CD4-positive, alpha-beta T cell treated with Interleukin-2 at 100 ng/mL for 4 hours (primary cell): ENCODE measurements at regions not wholly inside any gene's neighbourhood (a gene's known extent, or its start where the extent isn't known, plus 50 kb on each side); places are given as distances from the start of the nearest gene placed in this dataset.

Experiments used
- DNase-seq: peaks from one replicate; pipeline ENCODE4 v3.0.0-alpha.2; 2020; ENCODE audit warnings: low spot score

DNA sequence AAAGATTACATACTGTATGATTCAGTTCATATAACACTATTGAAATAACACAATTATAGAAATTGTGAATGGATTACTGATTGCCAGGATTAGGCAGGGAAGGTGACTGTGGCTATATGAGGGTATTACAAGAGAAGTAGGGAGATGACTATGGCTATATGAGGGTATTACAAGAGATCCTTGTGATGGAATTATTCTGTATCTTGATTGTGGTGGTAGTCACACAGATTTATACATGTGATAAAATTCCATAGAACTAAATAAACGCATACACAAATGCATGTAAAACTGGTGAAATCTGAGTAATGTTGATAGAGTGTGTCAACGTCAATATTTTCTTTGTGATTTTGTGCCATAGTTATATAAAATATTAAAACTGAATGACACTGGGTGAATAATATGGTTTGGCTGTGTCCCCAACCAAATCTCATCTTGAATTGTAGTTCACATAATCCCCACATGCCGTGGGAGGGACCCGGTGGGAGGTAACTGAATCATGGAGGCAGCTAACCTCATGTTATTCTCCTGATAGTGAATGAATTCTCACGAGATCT, 615.6 kb upstream of the PKN2 start:
- no peak for DNase-seq

DNA sequence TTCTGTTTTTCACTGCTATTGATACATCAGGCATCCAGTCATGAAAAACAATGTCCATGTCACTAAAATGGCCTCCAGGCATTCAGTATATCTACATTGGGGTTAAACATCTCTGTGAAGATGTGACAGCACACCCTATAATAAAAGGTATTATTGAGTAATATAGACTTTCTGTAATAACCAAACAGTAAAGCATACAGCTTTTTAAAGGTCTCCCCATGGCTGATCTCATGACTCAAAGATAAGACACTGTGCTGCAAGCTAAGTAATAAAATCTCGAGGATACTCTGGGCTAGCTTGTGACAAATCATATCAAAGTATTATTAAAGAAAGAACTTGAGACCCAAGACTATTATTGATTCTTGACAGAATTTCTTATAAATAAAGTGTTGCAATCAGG, 613.1 kb upstream of the PKN2 start:
- DNase-seq = no peak

DNA sequence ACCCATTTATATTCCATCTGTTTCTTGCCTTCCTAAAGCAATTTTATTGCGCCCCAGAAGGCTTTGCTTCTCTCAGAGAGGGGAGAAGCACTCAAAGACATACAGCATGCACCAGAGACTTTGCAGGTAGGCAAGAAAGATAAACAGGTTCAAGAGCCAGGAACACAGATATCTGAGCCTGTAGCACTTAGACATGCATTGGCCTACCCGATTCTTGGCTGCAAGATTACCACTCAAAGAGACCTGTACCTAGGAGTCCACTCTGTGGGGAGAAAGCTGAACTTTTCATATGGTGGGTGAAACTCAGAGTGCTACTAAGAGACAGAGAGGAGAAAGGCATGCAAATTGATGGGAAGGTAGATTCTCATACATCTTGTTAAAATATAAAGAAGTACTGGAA, 609.4 kb upstream of the PKN2 start:
- DNase-seq = no peak

DNA sequence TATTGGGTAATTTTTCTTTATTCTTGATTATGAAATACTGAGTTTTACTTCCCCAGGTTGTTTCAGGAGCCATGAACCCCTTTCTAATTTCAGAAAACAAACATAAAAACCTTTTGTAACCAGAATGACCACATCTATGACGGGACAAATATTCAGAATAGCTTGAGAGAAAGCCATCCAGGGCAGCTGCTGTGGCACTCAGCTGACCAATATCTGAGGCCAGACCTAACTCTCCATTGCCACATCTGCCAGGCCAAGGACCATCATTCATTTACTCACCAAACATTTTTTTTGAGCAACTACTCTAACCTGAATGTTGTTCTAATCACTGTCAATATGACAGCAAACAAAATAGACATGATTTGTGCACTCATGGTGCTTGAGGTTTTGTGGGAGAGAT, 608.3 kb upstream of the PKN2 start:
- DNase-seq = no peak

DNA sequence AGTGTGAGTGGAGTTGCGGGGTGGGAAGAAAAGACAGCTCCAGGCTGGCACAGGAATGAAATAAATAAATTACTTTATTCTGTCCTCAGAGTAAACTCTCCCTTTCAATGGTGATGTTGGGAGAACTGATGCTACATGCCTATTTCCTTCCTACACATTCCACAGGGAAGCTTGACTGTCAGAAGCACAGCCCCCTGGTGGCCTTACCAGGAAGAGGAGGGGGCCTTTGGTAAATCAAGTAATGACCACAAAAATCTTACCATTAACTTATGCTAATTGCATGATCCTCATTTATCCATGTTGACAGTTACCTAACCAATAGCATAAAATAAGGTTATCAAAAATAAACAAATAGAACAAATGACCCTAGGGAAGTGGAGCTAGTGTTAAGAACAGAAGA, 605.0 kb upstream of the PKN2 start:
- no peak for DNase-seq

DNA sequence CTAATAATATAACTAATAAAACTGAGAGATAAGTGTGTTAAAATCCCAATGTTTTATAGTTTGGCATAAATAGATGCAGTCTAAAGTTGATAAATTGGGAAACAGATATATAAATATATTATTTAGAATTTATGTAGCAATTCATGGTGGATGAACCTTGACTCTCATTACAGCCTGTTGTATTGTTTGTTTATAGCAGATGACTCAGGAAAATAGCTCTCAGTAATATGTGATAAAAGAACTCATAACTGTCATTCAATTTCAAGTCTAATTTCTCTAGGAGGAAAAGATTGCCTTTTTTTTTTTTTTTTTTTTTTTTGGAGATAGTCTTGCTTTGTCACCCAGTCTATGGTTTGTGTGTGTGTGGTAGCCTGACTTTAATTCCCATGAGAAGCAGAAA, 603.2 kb upstream of the PKN2 start:
- DNase-seq = no peak

DNA sequence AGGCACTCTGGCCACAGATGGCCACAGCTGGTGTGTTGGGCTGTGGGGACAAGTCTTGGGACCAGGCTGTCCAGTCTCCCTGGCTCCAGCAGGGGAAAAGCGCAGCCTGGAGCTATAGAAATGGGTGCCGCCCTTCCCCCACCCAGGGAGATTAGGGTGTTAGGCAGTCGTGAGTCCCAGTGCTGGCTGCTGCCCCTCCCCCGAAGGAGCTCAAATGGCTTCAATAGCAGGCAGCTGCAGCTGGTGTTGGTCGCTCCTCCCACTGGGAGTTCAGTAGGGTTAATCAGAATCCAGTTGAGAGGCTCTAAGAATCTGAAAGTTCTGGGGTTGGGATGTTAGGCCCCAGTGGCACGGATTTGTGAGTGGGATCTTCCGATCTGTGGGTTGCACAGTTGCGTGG, 595.6 kb upstream of the PKN2 start:
- DNase-seq = no peak

DNA sequence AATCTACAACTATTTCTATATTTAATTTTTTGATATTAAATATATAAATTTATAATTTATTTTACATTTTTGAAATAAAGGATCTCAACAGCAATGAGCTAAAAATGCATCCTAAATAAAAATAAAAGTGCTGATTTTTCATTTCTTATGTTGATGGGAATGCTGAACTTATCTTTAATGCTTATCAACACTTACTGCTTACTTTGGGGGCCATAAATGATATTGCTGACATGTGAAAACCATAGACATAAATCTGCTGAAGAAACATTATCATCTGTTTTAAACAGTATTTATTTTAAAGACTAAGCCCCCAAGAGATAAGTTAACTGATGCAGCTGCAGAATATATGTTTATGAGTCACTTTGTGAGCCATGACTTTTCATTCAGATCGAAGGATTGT, 594.1 kb upstream of the PKN2 start:
- DNase-seq = no peak

DNA sequence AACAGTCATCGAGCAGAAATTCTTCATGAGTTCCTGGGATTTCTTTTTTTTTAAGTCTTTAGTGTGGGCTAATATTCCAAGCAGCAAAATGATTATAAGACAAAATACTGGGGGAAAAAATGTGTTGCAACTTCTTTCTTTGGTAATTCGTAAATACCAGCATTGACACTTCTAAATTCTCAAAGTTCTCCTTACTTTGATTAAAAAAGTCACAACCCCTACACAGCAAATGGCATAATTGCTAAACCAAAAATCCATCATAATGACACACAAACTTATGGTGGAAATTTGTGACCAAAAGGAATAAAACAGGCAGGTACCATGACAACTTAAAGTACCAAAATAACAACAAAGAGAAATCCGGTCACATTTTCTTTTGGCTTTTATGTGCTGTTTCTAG, 585.2 kb upstream of the PKN2 start:
- no peak for DNase-seq

DNA sequence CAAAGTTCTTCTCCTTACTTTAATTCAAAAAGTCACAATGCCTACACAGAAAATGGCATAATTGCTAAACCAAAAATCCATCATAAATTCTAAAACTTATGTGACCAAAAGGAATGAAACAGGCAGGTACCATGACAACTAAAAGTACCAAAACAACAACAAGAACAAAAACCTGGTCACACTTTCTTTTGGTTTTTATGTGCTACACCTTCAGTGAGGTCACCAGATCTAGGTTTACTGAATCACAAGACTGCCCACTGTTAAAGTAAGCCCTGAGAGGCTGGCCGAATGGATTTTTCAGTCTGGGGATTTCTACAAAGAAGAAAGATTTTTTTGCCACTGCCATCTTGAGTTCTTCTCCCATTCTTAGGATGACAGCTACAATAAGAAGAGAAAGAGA, 583.0 kb upstream of the PKN2 start:
- no peak for DNase-seq

DNA sequence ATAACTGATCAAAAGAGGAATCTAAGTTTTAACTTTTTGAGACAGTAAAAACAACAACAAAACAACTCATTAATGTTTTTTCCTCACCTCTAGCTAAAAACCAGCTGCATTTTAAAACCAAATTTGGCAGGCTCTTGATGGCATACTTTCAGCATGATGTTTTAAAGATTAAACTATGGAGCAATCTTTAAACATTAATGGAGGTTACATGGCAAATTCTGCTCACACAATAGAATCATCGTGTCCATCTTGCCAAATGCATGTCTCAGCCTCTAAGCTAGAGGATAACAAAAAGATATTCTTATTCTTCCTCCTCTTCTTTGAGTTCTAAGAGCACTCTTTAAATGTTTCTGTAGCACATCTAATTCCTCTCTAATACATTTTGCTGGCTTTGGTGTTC, 579.8 kb upstream of the PKN2 start:
- no peak for DNase-seq

DNA sequence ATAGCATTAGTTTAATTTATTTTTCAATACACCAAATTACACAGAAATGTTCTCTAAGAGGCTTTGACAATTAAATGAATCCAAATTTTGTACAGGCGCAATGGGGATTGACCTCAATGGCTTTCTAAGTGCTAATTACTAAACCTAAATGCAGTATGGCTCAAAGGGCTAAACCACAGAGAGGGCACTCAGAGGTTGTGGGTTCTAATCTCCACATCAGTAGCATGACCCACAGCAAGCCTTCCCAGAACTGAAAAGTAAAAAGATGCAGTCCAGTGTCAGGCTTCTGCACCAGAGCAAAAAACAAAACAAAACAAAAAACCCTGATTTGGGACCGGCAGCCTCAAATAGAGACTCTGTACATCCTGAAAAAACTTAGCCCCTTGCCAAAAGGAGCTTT, 579.2 kb upstream of the PKN2 start:
- no peak for DNase-seq

DNA sequence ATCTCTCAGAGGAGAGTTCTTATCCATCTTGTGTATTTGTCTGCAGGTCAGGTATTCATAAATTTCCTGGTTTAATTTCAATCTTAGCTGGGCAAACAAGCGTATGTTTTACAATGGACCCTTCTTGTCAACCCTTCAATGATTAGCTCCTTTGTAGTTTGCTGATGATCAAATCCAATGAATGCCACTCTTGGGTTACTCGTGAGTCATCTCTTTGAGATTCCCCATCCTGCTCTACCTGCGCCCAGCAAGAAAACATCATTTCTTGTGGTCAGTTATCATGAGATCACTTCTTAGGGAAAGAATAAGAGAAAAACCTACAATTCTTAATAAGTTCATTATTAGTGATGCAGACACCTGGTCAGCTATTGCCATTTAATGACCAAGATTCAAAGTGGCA, 572.3 kb upstream of the PKN2 start:
- DNase-seq = no peak

DNA sequence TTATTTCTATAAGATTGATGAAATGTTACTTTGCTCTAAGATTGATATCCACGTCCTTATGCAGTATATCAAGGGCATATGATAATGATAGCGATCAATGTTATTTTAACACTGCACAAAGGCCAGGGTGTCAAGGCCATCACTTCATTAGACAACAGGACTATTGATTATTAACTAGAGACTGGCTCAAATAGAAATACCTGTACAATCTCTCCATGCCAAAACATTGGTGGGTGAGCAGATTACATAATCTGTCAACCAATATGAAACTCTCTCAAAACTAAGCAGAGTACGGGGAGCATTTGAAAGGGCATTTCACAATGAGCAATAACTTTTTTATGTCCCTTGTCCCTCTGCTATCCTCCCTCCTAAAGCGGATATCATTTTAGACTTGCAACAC, 566.5 kb upstream of the PKN2 start:
- DNase-seq = no peak

DNA sequence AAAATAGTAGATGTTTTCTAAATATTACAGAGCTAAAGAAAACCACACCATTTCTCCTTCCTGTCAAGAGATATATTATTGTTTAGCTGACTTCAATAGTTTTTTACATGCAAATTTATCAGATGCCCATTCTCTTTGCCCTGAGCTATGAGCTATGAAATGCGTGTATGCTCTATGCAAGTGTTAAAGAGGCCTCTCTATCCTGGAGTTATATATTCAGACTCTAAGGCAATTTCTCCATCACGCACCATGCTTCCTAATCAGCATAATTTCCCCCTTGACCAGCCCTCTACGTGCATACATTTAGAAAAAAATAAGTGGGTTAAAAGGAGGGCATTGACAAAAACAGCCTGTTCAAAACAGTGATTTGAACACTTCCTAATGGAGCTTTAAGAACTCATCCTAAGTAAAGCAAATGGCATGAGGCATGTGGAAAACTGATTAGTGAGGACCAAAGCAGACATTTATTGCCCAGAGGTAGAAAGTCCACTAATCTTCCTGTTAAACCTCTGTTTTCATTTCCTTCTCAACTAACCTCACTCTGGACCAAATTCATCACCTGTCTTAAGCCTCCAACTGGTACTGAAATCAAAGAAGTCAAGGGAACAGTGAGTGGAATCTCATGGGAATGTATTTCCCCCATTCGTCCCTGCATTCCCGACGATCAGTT, 565.8 kb upstream of the PKN2 start:
- no peak for DNase-seq

DNA sequence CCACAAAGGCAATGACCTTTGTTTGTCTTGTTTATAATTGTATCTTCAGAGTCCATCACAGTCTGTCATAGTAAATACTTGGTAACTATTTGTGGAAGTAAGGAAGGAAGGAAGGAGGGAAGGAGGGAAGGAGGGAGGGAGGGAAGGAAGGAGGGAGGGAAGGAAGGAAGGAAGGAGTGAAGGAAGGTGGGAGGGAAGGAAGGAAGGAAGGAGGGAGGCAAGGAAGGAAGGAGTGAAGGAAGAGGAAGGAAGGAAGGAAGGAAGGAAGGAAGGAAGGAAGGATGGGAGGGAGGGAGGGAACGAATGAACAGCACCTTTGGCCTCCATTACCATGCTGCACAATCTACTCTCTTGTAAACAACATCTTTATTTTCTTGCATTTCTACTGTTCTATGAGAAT, 559.5 kb upstream of the PKN2 start:
- no peak for DNase-seq

DNA sequence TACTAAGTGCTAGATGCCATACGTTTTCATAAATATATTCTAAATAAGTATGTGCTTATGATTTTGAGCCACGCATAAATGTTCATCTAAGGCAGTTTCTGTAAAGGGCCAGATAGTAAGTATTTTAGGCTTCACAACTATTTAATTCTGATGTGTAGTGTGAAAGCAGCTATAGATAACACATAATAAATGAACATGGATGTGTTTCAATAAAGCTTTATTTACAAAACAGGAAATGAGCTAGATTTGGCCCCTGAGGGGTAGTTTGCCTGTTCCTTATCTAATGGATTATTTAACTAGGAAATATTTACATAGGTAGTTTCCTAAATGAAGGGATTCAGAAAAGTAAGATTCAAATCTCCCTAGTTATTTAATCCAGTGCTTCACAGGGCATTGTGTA, 557.6 kb upstream of the PKN2 start:
- no peak for DNase-seq

DNA sequence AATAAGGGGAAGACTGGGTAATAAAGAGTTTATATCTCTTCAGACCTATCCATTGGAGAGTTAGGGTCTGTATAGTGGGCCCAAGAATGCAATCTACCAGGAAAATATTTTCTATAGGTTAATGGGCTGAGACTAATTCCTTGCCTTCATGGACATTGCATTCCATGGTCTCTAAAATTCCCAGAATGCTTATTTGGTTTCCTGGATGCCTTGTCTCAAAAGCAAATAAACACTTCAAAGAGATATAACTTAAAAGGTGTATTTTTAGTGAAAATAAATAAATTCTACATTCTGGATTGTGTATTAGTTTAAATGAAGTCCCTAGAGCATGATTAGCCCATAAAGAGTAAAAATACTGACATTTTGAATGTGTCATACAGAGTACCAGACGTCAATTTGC, 550.1 kb upstream of the PKN2 start:
- DNase-seq = no peak

DNA sequence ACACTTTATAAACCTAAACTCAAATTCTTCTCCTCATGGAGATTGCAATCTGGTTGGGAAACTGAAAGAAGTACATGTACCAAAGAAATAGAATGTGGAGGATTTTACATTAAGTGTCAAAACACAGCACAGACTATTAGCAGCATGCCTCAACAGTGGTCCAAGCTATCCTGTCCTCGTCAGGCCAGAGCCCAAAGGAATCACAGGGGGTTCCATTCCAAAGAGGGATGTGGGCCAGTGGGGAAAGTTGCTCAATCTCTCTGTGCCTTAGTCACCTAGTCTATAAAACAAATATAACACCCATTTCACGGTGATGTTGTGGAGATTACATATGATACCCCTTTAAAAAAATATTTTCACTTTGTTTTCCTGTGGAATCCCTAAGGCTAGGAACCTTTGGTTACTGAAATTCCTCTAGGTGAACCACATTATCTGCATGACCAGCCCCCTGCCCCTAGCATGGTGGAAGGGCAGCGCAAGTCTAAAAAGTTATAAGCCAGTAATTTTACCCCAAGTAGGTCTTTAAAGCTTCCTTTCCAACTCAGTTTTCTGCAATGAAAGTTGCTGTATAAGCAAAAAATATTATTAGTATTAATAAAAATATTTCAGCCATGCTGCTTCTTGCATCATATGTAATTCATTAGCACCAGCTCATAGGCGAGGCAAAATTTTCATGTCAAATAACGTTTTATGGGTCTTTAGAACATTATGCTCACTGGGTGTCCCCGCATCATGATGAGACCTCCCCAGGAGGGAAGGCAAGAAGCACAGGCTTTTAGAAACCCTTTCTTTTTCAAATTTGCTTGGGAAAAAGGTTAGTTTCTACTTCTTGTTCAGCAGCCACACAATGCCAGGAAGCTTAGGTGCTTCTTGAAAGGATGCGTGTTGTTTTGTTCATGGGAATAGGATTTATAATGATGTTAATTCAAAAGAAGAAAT, 548.8 kb upstream of the PKN2 start:
- no peak for DNase-seq

DNA sequence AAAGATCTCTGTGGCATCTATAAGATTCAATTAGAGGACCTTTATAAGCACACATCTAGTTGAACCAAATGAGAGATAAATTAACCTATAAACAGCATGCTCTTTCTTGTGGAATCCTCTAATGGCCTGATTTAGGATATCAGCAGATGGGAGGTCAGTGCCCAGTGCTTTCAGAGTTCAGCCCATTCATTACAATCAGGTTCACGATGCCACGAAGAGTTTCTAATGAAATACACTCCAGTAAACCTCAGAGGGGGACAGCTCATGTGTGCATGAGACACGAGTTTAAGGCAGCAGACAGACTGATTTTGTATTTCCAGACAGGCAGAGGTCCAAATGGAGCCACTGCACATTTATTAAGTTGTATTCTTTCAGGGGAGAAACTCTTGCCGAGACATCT, 544.4 kb upstream of the PKN2 start:
- no peak for DNase-seq

DNA sequence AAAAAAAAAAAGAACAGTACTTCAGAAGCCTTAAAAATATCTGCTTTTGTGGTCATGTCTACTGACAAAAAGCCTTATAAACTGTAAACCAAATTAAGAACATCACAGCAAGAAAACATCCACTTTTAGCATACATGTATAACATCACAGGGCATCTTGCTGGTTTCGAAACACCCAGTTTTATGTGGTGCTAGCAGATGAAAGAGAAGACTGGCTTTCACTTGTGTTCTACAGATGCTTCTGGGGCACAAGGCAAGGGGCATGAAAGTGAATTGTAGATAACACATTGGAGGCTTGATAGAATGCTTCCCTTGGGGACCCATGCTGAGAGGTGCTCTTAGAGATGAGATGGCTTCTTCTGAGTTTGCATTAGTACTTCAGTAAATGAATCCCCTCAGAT, 543.7 kb upstream of the PKN2 start:
- DNase-seq = no peak

DNA sequence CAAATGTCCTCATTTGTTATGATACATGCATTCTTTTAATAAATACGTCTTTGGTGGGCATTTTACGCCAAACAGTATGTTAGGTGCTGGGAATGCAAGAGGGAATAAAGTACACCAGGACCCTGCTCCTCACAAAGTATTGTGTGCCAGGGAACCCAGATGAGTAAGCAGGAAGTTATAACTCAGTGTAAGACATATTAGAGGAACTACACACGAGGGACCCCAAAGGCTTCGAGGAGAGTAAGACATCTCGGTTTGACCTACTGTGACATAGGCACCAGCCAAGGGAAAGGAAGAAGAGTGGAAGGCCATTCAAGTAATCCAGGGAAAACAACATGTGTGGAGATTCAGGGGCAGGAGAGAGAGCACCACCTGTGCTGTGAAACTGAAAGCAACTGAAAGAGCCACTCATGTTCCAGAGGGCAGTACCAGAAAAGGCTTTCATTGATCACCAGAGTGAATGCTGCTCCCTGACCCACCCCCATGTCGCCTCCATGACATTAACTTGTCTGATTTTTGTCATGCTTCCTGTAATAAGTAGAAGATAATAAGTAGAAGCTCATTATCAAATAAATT, 542.5 kb upstream of the PKN2 start:
- DNase-seq = no peak

DNA sequence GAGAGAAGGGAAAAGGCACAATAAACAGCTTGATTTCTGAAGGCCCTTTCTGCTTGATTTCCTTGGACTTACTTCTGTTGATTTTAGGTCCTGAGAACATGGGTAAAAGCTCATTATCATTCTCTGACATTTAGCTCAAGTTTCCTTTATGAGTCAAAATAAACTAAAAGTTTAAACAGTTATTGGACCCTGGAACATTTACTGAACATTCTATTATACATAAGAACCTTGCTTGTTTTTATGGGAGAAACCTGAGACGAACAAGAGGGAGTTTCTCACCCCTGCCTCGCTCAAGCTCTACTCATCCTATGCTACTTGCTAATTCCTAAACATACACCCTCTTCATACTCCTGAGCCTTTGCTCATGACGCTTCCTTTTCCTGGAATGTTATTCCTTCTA, 538.3 kb upstream of the PKN2 start:
- DNase-seq = no peak
